ENCODE measurements at regions not wholly inside any gene's neighbourhood (a gene's known extent, or its start where the extent isn't known, plus 50 kb on each side); places are given as distances from the start of the nearest gene placed in this dataset.

GRCh38 chr1:110752941-110753725 is 78.4 kb upstream of the KCNA3 start:
- Mint-ChIP-seq H3K36me3 (ENCODE audit: low read depth) (no peaks in the 10 kb centered on the region), H3K27ac (no peak overlapping the region), H3K4me1 (ENCODE audit: low read depth) (no peaks in the 10 kb centered on the region), H3K4me3 (no peak overlapping the region), H3K27me3 (ENCODE audit: insufficient read depth) (peaks cover 32% of the 10 kb centered on the region), H3K9me3 (no peaks in the 10 kb centered on the region)
- intact Hi-C loops (cut with micrococcal nuclease) = no loop called here
- DNase-seq (ENCODE audit: low spot score) = no peak

- H3K36me3 Mint-ChIP-seq (ENCODE audit: low read depth) = no peaks in the 10 kb centered on the region
- H3K9me3 Mint-ChIP-seq = no peaks in the 10 kb centered on the region
Observed at GRCh38 chr1:110750562-110750961, 75.8 kb upstream of the KCNA3 start.

GRCh38 chr1:110749960-110750359 is 75.2 kb upstream of the KCNA3 start:
- H3K4me3 Mint-ChIP-seq = no peak overlapping the region
- H3K27me3 Mint-ChIP-seq (ENCODE audit: insufficient read depth) = peaks cover 16% of the 10 kb centered on the region
- no peaks in the 10 kb centered on the region for H3K9me3 Mint-ChIP-seq
- DNase-seq (ENCODE audit: low spot score) = no peak
- no peak overlapping the region for H3K27ac Mint-ChIP-seq
- intact Hi-C loops (cut with micrococcal nuclease) = no loop called here
- no peaks in the 10 kb centered on the region for H3K36me3 Mint-ChIP-seq (ENCODE audit: low read depth)
- H3K4me1 Mint-ChIP-seq (ENCODE audit: low read depth) = no peaks in the 10 kb centered on the region

More at GRCh38 chr1:110750562-110750961, 75.8 kb upstream of the KCNA3 start:
- Mint-ChIP-seq H3K27me3 (ENCODE audit: insufficient read depth) (peaks cover 19% of the 10 kb centered on the region), H3K4me1 (ENCODE audit: low read depth) (no peaks in the 10 kb centered on the region), H3K27ac (no peak overlapping the region), H3K4me3 (no peak overlapping the region)
- no peak for DNase-seq (ENCODE audit: low spot score)
- intact Hi-C loops (cut with micrococcal nuclease) = no loop called here

DNA sequence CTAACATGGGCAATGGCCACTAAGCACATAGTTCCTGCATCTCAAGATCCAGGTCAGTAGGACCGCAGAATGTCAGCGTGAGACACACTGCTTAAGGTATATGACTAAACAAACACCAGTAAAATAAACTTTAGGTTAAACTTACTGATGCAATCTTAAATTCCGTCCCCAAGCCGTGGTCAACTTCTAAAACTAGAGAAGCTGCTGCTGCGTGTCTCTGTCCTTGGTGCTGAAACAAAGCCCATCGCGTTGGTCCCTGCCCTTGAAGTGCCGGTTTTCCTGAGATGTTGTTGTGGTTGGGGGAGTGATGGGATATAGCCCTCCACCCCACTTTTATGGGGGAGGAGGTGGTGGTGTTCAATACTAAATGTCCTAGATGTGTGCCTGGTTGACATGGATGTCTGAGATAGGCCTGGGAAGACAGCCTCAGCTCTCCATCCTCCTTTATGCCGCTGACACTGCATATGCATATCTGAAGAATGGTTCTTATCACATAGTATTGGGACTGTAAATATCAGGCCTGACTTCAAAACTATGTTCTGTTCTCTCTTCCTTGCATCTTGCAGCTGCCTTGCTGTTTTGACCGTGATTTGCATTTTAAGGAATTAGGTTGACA is 72.0 kb upstream of the KCNA3 start:
- no peaks in the 10 kb centered on the region for H3K4me1 Mint-ChIP-seq (ENCODE audit: low read depth)
- DNase-seq (ENCODE audit: low spot score) = peak; percentile 45
- H3K4me3 Mint-ChIP-seq = no peak overlapping the region
- no peaks in the 10 kb centered on the region for H3K9me3 Mint-ChIP-seq
- intact Hi-C loops (cut with micrococcal nuclease) = no loop called here
- H3K27ac Mint-ChIP-seq = no peak overlapping the region
- H3K27me3 Mint-ChIP-seq (ENCODE audit: insufficient read depth) = peaks cover 28% of the 10 kb centered on the region
- no peaks in the 10 kb centered on the region for H3K36me3 Mint-ChIP-seq (ENCODE audit: low read depth)

DNA sequence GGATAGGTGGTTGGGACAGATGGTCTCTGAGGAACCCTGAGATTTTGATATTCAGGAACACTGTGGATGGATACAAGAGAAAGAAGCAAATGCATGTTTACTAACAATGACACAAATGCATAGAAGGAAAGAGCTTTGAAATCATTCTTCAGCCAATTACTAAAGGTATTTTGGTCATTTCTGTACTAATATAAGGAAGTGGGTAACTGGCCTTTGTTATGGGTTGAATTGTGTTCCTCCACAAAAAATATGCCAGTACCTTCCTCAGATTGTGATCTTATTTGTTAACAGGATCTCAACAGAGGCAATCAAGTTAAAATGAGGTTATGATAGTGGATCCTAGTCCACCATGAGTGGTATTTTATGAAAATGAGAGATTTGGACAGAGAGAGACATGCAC is 68.7 kb upstream of the KCNA3 start:
- Mint-ChIP-seq H3K4me1 (ENCODE audit: low read depth) (no peaks in the 10 kb centered on the region), H3K27me3 (ENCODE audit: insufficient read depth) (peaks cover 16% of the 10 kb centered on the region), H3K4me3 (no peak overlapping the region), H3K9me3 (no peaks in the 10 kb centered on the region), H3K27ac (no peak overlapping the region), H3K36me3 (ENCODE audit: low read depth) (no peaks in the 10 kb centered on the region)
- DNase-seq (ENCODE audit: low spot score) = no peak
- intact Hi-C loops (cut with micrococcal nuclease) = no loop called here

GRCh38 chr1:110736900-110737605 is 62.3 kb upstream of the KCNA3 start:
- H3K9me3 Mint-ChIP-seq = no peaks in the 10 kb centered on the region
- intact Hi-C loops (cut with micrococcal nuclease) = no loop called here
- H3K4me3 Mint-ChIP-seq = no peak overlapping the region
- H3K4me1 Mint-ChIP-seq (ENCODE audit: low read depth) = no peaks in the 10 kb centered on the region
- H3K27me3 Mint-ChIP-seq (ENCODE audit: insufficient read depth) = peaks cover 12% of the 10 kb centered on the region
- DNase-seq (ENCODE audit: low spot score) = no peak
- no peaks in the 10 kb centered on the region for H3K36me3 Mint-ChIP-seq (ENCODE audit: low read depth)
- no peak overlapping the region for H3K27ac Mint-ChIP-seq

- intact Hi-C loops (cut with micrococcal nuclease) = no loop called here
- no peak overlapping the region for H3K27ac Mint-ChIP-seq
- peaks cover 10% of the 10 kb centered on the region for H3K27me3 Mint-ChIP-seq (ENCODE audit: insufficient read depth)
- H3K4me1 Mint-ChIP-seq (ENCODE audit: low read depth) = no peaks in the 10 kb centered on the region
- no peaks in the 10 kb centered on the region for H3K36me3 Mint-ChIP-seq (ENCODE audit: low read depth)
- DNase-seq (ENCODE audit: low spot score) = no peak
- H3K9me3 Mint-ChIP-seq = no peaks in the 10 kb centered on the region
- H3K4me3 Mint-ChIP-seq = no peak overlapping the region
Observed at GRCh38 chr1:110734133-110734680, 59.5 kb upstream of the KCNA3 start.

DNA sequence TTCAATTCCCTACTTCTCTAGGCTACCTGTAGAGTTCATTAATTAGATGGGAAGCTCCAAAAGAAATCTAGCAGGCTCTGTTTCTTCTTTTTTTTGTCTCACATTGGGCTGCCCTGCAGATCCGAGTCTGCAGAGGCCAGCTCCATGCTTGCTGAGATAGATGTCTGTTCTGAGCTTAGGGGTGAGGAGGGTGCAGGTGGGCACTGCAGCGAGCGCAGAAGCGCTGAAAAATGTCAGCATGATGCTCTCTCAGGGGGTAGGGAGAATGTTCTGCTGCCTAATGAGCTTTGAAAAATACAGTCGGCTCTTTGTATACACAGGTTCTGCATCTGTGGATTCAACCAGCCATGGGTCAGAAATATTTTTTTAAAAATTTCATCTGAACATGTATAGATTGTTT is 56.8 kb upstream of the KCNA3 start:
- H3K27ac Mint-ChIP-seq = no peak overlapping the region
- H3K4me3 Mint-ChIP-seq = no peak overlapping the region
- H3K4me1 Mint-ChIP-seq (ENCODE audit: low read depth) = peaks cover 22% of the 10 kb centered on the region
- H3K36me3 Mint-ChIP-seq (ENCODE audit: low read depth) = no peaks in the 10 kb centered on the region
- no peak for DNase-seq (ENCODE audit: low spot score)
- H3K27me3 Mint-ChIP-seq (ENCODE audit: insufficient read depth) = peaks cover 10% of the 10 kb centered on the region
- no peaks in the 10 kb centered on the region for H3K9me3 Mint-ChIP-seq
- intact Hi-C loops (cut with micrococcal nuclease) = no loop called here

DNA sequence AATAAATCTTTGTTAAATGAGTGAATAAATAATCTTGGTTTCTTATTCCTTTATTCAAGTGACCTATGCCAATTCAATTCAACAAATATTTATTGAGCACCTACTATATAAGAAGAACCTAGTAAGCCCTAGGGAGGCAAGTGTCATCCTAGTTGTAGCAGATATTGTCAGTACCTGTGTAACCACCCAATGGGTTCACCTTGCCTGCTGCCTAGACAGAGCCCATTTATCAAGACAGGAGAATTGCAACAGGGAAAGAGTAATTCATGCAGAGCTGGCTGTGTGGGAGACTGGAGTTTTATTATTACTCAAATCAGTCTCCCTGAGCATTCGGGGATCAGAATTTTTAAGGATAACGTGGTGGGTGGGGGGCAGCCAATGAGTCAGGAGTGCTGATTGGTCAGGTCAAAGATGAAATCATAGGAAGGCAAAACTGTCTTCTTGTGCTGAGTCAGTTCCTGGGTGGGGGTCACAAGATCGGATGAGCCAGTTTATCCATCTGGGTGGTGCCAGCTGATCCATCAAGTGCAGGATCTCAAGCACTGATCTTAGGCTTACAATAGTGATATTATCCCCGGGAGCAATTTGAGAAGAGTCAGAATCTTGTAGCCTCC is 53.8 kb upstream of the KCNA3 start:
- DNase-seq (ENCODE audit: low spot score) = no peak
- Mint-ChIP-seq H3K27ac (peak overlapping the region; percentile 29), H3K9me3 (no peaks in the 10 kb centered on the region), H3K4me3 (no peak overlapping the region), H3K4me1 (ENCODE audit: low read depth) (peaks cover 31% of the 10 kb centered on the region), H3K27me3 (ENCODE audit: insufficient read depth) (no peaks in the 10 kb centered on the region), H3K36me3 (ENCODE audit: low read depth) (no peaks in the 10 kb centered on the region)
- intact Hi-C loops (cut with micrococcal nuclease) = loop anchor here (5.0 kb wide), 1 partner anchor 56 kb away; the partner anchor contains the start of gene KCNA3

DNA sequence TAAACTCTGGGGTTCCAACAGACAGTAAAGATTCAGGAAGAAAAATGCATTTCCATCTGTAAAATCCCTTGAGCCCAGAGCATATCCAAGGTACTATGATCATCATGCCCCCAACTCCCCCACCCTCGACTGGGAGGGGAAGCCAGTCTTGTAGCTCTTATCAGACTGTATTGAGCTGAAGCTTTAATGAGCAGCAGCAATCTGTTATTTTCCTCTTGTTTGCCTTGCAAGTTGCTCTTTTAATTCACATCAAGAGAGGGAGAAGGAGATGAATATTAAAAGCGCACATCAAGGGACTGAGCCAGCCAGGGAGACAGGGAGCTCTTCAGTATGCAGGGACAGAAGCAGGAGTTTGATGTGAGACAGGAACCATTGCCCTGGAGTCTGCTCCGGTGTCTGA is 52.5 kb upstream of the KCNA3 start:
- peak overlapping the region; percentile 67 for H3K4me3 Mint-ChIP-seq
- H3K4me1 Mint-ChIP-seq (ENCODE audit: low read depth) = peaks cover 31% of the 10 kb centered on the region
- H3K27me3 Mint-ChIP-seq (ENCODE audit: insufficient read depth) = no peaks in the 10 kb centered on the region
- peak overlapping the region; percentile 57 for H3K27ac Mint-ChIP-seq
- DNase-seq (ENCODE audit: low spot score) = no peak
- no peaks in the 10 kb centered on the region for H3K36me3 Mint-ChIP-seq (ENCODE audit: low read depth)
- H3K9me3 Mint-ChIP-seq = no peaks in the 10 kb centered on the region
- intact Hi-C loops (cut with micrococcal nuclease) = loop anchor here (5.0 kb wide), 1 partner anchor 55 kb away; the partner anchor contains the start of gene KCNA3

DNA sequence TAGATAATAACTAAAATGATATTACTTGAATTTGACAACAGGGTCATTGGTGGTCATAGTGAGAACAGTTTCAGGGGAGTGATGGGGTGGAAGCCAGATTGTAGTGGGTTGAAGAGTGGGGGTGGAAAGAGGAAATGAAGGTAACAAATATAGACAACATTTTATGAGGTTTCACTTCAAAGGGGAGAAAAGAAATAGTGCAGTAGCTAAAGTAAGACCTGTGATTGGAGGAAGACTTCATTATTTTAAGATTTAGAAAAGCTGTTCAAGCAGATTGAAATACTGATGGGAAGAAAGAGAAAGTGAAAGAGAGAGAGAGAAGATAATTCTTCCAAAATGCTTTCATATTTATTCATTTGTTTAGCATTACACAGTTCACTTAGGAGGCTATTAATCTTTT is 52.0 kb upstream of the KCNA3 start:
- no peak for DNase-seq (ENCODE audit: low spot score)
- peak overlapping the region; percentile 8 for H3K27ac Mint-ChIP-seq
- intact Hi-C loops (cut with micrococcal nuclease) = loop anchor here (5.0 kb wide), 1 partner anchor 54 kb away; the partner anchor contains the start of gene KCNA3

More for the DNA sequence above, 52.0 kb upstream of the KCNA3 start:
- H3K36me3 Mint-ChIP-seq (ENCODE audit: low read depth) = no peaks in the 10 kb centered on the region
- H3K4me3 Mint-ChIP-seq = peak overlapping the region; percentile 67
- H3K4me1 Mint-ChIP-seq (ENCODE audit: low read depth) = peaks cover 31% of the 10 kb centered on the region
- H3K27me3 Mint-ChIP-seq (ENCODE audit: insufficient read depth) = no peaks in the 10 kb centered on the region
- no peaks in the 10 kb centered on the region for H3K9me3 Mint-ChIP-seq
